ENCODE measurements at regions not wholly inside any gene's neighbourhood (a gene's known extent, or its start where the extent isn't known, plus 50 kb on each side); places are given as distances from the start of the nearest gene placed in this dataset.

GRCh38 chr1:80274256-80274655 is 1267.7 kb upstream of the ADGRL4 start:
- TF ChIP-seq CTCF (IDR thresholded peaks at IDR 0.05; ENCODE audit: insufficient read depth, low read length) (no peak), POLR2AphosphoS5 (IDR thresholded peaks at IDR 0.05; ENCODE audit: low read depth) (no peak)
